HG02588 (cell line): ENCODE measurements at regions not wholly inside any gene's neighbourhood (a gene's known extent, or its start where the extent isn't known, plus 50 kb on each side); places are given as distances from the start of the nearest gene placed in this dataset.
"Not testable (repeated sequence)": the region's sequence is repeated elsewhere in the genome, so short reads cannot be mapped to it uniquely, and the experiment has no call there.

Source experiments
- ATAC-seq: cut with Tn5 transposase; IDR thresholded peaks from one replicate; pipeline ENCODE4 v1.9.1; 2021; ENCODE audit warnings: mild to moderate bottlenecking, moderate library complexity; ENCODE audit not compliant: unreplicated experiment

DNA sequence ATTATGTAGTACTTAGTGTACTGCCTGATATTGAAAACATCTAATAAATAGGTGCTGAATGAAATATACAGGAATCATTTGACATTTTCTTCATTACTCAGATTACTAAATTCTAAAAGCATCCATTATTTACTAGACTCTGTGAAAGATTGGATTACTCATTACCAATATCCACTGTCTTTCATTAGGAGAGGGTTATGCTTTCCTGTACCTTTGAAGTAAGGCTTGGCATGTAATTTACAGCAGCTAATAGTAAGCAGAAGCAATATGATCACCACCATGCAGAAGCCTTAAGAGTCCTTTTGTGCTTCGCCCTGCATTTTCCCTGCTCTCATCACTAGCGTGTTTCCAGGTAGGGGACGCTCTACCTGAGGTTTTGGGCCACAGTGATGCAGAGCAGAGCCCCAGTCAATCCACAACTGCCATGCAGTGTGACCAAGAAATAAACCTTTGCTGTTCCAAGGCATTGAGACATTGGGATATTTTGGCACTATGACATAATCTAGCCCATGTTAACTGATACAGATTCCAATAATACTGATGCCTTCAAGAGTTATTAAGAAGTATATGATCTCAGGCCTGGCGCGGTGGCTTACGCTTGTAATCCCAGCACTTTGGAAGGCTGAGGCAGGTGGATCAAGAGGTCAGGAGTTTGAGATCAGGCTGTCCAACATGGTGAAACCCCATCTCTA lies 502.8 kb upstream of the MARCKS start:
- no peak for ATAC-seq

DNA sequence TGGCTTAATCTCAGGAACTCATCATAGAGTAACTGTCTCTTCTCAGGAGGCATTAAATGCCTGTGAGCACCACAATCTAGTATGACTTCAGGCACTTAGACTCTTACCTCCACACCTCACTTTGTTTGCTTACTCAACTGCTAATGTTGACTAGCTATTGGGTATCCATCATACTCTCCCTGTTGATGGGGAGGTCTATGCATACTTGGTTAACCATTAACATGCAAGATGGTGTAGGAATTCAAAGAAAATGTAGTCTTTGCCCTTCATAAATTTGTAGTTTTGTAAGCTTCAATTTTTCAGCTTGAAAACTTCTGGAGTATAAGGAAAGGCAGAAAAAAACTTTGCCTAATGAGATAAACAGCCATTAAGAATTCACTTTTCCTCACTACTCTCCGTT lies 501.0 kb upstream of the MARCKS start:
- ATAC-seq: no peak

DNA sequence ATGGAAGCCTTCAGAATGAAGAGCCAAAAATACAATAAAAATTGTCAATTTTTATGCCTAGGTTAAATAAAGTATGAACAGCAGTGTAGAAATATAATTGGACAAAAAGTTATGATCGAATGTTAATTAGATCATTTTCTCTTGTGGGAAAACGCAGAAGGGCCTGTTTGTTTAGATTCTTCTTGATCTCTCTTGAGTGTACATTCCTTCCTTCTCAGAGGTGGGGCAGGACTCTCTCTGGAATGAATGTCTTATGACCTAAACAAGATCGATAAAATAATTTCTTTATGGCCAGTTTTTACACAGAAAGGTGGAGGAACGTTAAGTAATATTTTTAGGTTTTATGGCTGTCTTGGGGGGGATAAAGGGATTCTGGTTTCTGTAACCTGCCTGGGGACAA lies 500.1 kb upstream of the MARCKS start:
- no peak for ATAC-seq

DNA sequence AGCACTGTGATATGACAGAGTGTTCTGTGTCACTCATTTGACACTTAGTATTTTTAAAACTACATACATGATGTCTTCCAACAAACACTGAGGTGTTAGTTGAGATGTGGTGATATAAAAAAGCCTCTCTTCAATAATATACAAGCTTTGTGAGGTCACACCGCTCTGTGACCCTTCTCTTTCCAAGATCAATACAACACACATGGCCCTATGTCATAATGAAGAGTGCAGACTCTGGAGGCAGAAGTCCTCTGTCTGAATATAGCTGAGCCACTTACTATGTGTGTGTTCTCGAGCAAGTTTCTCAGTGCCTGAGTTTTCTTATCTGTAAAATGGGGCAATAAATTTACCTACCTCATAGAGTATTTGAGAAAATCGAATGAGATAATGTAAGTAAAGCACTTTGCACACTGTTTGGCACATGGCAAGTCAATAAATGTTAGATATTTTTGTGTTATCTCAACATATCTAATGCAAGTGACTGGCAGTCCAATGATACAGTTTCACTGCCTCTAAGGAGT lies 499.0 kb upstream of the MARCKS start:
- no peak for ATAC-seq

DNA sequence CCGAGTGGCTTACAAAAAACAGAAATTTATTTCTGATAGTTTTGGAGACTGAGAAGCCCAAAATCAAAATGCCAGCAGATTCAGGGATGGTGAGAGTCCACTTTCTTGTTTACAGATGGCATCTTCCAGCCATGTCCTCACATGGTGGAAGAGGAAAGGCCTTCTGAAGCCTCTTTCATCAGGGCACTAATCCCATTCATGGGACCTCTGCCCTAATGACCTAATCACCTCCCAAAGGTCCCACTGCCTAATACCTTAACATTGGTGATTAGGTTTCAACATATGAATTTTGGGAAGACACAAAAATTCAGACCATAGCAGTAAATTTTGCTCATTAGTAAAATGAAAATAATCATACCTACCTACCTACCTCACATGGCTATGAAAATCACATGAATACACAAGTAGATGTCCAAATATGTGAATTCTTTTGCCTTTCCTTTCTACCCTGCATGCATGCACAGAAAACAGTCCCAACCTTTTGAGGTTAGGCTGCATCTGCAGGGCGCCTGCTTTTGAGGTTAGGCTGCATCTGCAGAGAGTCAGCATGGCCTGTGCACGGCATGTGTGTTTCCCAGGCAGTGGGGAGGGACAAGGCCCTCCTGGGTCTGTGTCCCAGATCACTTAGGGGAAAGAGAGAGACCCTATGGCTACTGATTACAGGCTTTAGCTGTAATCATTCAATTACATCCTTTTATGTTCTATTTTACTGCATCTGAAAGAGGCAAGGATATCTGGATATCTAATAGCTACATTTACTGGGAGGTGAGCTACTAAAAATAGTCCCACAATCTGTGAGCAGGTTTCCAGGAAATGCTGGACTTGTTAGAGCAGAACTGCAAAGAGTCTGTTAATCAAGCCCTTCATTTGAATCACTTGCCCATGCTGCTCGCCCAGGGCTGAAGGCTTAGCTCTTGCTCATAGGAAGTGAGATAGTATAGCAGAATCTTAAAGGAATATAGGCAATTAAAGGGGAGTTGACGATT lies 497.7 kb upstream of the MARCKS start:
- ATAC-seq: no peak

DNA sequence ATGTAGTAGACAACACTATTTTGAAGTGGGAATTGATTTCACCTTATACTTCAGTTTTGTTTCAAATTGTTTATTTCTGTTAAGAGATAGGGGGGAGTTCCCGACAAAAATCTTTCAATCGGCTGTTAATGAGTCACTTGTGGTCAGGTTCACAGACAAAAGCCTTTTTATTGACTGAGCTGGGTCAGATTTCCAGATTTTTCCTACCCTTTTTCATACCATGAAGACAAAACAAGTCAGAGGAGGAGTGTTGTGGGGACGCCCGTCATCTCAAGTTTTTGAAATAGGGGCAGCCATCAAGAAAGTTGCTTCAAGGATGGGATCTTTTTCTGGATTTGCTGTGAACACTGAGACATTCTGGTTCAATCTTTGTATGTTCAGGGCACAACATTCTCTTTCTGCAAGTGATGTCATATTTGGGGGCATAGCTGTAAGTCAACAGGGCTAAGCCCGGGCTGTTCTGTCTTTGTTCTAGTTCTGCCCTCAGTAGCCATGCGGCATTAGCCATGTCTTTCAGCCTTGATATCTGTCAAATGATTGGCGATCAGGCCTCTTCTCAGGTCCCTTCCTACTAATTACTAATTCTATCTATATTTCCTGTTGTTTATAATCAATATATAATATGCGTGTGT lies 496.0 kb upstream of the MARCKS start:
- ATAC-seq: no peak

DNA sequence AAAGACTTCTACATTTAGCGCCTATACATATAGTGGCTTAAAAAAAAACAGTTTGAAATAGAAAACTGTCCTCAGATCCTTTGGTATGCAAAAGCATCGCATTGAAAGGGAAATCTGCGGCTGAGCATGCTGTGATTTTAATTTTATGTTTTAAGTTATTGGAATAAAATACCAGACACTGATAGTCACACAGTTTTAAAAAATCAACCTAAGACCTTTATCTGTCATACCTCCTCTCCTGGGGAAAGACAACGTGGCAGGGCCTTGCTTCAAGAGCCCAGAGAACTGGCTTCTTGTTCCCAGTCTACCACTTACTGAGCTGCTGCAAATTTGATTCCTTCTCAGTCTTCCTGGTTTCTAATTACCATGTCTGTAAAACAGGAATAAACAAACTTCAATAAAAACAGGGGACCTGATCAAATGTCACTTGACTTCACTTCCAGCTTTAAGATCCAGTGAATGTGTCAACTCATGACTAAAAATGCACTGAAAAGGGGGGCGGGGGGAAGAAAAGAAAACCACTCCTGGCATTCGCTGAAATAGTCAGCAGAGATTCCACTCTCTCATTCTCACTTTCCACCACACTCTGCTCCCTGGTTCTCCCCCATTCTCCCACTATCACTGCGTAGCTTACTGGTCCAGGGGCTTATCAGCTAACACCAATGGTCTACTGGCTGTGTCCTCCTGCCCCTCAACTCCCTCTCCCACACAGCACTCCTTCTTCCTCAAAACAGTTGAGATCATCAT lies 494.7 kb upstream of the MARCKS start:
- no peak for ATAC-seq

DNA sequence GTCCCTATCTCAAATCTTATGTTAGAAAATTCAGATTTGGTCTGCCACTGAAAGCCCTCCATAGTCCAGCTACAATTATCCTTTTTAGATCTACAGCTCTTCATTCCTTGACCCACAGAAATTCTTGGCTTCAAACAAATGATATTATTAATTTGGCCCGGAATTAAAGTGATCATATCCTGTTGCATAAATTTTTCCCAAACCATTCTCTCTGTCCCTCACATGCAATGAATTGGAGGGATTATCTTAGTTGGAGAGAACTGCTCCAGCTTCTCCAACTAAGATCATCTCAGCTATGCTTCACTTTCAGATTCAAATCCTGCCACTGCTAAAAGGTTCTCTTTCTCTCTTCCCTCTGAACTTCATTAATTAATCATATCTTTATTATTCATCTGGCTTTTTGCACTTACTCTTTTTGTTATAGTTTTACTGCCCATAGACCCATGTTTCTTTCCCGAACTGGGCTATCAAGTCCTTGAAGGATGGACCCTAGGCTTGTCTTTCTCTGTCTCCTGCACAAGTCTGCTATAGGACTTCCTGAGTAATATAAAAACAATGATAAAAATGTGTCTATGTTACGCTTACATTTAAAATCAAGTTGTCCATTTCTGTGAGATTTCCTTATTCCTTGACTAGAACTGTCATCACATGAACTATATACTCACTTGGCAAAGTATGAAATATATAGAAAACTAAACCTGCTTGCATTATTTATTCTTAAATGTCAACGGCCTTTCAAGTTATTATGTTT lies 493.9 kb upstream of the MARCKS start:
- no peak for ATAC-seq

DNA sequence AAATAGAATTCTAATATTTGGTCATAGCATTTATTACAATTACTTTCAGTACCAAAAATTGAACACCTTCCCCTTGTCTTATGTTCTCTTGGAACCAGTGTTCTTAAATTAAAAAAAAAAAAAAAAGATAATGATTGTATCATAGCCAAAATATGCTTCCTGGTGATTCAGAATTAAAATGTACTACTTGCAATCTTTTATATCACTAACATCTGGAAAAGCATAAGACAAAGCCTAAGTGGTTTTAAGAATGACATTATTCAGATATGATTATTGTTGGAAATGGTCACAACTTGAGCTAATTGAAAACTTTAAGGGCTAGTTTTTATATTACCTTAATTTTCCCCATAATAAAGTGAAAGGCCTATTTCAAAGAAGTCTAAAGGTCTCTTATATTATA lies 493.3 kb upstream of the MARCKS start:
- ATAC-seq: no peak

DNA sequence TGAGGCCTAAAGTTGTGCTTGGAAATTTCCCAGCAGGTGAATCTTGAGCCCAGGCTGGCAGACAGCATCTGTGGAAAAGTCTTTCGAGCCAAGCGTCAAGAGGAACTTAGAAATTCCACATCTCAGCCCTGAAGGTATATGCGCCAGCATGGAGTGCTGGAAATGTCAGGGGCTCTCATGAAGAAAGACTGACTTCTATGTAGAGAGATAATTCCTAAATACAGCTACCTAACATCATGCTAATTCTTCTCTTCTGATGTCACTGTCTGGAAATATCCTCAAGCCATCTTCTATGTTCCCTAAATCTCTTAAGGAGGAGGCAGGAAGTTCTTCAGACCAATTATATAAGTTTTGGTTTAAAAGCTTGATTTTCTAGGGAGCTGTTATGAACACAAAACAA lies 492.4 kb upstream of the MARCKS start:
- ATAC-seq: no peak

DNA sequence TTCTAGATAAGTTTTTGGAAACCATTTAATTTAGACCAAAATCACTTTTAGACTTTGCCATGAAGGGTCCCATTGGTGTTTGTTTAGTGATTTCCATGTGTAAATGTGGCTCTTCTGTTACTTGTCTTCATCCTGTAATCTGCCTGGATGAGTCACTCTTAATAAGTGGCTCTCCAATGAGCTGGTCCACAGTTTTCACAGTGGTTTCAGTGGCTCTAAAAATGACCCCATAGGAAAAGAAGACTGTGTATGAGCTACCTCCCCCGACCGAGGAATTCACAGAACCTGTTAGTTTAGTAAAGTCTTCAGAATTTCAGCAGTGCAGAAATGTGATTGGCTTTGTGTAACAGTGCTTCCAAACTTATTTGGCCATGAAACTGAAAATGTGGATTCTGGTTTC lies 492.0 kb upstream of the MARCKS start:
- ATAC-seq: no peak

DNA sequence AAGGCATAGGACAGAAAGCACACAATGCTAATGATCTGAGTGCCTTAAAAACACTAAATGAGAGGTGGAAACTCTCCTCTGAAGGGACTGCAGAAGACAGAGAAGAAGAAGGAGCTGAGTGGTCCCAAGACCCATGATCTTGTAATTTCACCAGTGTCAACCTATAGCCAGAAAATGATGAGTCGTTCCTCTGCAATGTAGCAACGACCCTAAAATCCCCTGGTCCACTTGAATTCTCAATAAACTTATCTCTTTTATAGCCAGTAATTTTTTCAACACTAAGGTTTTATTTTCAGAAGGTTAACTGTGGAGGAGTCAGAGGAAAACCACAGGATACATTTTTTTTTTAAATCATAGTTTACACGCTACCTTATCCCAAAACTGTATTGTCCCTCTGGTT lies 490.6 kb upstream of the MARCKS start:
- no peak for ATAC-seq

DNA sequence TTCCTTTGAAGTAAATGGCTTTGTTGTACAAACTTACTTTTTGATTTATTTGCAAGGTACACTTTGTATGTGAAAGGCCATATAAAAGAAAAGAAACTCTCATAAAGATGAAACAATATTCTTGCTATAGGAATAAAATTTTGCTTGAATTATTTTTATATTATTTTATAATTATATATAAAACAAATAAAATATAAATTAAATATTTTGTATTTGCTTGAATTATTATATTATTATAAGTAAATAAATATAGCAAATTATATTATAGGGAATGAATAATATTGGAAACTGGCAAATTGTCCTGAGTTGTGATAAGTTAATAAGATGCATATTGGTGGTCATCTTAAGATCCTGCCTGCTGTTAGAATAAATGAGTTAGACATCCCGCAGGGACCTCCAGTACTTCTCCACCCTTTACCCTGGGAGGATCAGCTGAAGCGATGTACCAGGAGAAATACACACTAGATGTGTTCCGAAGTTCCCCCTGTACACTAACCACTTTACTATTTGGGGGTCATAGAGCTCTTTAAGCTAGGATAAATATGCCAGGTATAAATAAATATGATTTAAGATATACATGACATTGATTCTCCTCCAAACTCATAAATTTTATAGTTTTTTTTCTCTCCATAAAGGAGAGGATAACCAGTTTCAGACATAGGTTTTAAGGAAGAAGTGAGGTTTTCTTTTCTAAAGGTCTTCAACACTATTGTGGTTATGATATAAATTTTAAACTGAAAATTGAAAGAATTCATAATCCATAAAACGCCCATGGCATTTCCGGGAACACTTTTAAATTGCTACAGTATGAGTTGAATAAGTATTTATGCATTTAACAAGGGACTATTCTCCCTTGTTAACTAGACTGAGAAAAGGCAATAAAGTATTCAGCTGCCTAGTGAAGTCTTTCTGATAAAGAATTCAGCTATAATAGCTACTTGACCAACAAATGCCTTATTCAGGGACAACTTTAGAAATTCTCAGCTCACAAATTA lies 486.3 kb upstream of the MARCKS start:
- ATAC-seq: no peak

DNA sequence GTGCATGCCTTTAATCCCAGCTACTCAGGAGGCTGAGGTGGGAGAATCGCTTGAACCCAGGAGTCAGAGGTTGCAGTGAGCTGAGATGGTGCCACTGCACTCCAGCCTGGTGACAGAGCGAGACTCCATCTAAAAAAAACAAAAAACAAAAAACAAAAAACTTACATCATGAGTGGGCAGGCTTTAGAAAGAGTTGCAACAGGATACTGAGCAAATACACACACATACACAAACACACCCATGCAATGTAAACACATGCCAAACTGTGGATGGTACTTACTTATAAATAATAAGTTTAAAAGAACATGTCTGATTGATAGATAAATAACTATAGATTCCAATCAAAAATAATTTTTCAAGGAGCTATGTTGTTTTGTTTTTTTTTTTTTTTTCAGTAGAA lies 481.7 kb upstream of the MARCKS start:
- not testable (repeated sequence) for ATAC-seq

DNA sequence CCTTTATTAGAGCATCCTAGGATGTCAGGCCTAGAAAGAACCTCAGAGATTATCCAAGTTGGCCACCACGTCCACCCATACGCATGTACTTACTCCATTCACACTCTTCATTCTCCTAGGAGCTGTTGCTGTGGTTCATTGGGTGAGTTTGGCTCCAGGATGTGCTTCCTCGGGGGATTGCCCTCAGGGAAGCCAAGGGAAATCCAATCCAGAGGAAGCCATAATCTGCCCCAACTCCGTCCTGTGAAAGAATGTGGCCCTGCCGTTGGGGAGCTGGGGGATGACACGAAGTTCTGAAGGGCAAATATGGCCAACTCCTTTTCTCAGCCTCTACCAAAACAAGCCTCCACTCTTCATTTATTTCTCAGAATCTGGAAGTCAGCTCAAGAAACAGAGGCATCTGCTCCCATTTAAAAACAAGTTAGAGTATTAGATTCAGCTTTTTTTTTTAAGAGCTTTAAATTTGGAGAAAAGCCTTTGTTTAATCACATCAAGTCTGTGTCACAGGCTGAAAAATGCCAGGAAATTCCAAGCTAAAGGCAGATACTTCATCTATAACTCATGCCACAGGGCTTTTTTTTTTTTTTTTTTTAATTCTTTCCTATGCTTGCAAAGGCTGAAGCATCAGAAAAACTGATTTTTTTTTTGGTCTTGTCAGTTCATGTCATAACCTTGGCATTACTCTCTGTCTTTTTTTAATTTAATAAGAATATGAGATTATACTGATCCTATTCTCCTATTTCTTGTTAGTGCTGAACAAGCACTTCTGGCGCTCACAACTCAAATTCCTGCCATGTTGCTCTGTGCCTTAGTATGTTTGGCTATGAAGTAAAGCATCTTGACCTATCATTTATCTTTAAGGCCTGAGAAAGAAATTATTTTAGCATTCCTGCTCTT lies 480.9 kb upstream of the MARCKS start:
- no peak for ATAC-seq

DNA sequence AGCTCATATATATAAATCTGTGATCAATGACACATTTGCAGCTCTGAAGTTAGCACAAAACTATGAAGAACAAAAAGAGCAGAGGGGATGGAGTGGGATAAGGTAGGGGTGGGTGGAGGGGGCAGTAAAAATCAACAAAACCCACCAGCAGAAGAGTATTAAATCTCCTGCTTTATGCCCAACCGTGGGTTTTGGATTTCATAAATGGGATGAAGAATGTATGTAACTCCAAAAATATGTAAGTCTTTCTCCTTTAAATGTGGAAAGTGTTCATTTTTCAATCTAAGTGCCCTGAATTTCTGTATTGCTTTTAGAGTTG lies 480.3 kb upstream of the MARCKS start:
- no peak for ATAC-seq

DNA sequence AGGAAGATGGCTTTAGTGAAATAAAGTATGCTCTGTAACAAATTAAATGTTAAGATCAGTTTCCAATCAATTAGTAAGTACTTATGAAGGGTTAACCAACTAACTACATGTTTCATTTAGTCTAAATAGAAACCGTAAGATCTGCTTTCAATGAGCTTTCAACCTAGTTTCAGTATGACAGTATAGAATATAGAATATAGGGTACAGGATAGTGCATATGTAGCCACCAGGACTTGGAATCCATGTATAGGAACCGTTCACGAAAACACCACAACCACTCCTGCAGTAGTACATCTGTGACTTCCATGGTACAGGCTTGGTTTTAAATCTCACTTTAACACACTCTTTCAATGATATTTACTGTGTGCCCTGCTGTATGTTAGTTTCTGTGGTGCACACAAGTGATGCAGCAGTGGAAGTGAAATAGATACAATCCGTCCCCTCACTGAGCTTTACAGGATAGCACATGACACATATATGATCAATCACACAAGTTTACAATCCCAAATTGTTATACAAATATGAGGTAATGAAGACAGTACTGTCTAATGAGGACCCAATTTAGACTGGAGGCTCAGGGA lies 479.7 kb upstream of the MARCKS start:
- ATAC-seq: peak; percentile 75

DNA sequence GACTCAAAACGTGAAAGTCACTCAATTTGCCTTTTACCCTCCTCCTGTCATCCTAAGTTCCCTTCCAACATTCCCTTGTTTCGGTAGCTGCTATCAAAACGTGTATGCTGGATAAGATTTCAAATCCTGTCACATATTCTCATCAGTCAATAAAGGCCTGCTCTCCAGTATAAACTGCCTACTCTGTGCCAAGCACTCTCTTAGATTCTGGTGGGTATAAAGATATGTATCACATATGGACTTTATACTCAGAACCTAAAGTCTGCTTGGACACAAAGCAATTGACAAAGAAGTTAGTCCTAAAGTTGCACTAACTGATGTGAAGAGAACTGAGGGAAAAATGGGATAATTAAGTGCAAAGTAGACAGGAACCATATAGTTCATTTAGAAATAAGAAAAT lies 476.6 kb upstream of the MARCKS start:
- ATAC-seq: no peak
